GM18861 (cell line): ENCODE measurements at regions not wholly inside any gene's neighbourhood (a gene's known extent, or its start where the extent isn't known, plus 50 kb on each side); places are given as distances from the start of the nearest gene placed in this dataset.
"Not testable (repeated sequence)": the region's sequence is repeated elsewhere in the genome, so short reads cannot be mapped to it uniquely, and the experiment has no call there.

ENCODE experiments used
- ATAC-seq: cut with Tn5 transposase; IDR thresholded peaks from one replicate; pipeline ENCODE4 v1.9.1; 2021; ENCODE audit not compliant: unreplicated experiment

GRCh38 chr4:107562316-107562715 lies 157.7 kb downstream of the PAPSS1 start:
- no peak for ATAC-seq

DNA sequence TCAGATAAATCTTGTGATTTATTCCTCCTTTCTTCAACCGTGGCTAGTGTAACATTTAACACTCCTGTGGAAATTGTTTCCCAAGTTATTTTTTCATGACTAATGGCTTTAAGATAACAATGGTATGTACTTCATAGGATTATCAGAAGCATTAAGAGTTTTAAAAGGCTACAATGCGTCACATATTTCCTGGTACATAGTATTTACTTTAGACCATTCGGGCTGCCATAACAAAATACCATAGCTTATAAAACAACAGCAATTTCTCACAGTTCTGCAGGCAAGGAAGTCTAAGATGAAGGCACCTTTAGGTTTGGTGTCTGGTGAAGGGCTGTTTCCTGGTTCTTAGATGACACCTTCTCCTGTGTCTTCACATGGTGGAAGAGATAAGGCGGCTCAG lies 158.6 kb downstream of the PAPSS1 start:
- ATAC-seq: no peak

DNA sequence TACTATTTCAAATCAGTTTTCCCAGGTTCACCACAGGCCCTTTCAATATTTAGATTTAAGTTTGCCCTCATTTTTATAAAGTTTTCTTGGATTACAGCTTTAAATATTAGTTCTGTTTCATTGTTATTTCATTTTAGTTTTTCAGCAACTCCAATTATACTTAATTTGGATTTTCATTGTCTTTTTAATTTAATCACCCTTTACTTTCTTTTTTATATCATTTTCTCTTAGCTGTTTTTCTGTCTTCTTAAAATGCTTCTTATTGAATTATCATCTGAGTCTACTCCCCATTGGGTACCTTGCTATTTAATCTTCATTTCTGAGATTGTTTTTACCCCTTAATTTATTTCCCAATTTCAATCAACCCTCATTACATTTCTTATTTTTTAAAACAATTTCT lies 160.4 kb downstream of the PAPSS1 start:
- no peak for ATAC-seq

GRCh38 chr4:107552306-107552705 lies 167.7 kb downstream of the PAPSS1 start:
- no peak for ATAC-seq

DNA sequence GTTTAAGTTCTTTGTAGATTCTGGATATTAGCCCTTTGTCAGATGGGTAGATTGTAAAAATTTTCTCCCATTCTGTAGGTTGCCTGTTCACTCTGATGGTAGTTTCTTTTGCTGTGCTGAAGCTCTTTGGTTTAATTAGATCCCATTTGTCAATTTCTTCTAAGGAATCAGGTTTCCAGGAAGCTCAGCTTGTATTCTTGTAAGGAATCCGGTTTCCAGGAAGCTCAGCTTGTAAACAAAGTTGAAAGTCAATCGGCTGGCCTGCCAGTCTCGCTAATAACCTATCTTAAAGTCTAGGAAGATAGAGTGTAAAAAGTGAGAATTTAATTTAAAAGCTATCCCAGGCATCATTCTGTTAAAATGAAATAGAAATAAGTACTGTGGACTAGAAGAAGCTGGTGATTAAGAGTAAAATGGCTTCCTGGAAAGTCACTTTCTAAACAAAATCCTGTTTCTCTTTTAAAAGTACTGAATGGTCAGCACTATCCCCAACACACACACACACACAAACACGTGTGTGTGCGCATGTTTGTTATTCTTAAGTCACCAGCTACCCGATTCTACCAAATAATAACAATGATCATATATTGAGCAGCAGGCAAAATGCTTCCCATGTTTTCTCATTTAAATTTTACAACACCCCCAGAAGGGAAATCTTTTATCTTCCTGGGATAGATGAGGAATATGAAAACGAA lies 171.7 kb downstream of the PAPSS1 start:
- no peak for ATAC-seq

DNA sequence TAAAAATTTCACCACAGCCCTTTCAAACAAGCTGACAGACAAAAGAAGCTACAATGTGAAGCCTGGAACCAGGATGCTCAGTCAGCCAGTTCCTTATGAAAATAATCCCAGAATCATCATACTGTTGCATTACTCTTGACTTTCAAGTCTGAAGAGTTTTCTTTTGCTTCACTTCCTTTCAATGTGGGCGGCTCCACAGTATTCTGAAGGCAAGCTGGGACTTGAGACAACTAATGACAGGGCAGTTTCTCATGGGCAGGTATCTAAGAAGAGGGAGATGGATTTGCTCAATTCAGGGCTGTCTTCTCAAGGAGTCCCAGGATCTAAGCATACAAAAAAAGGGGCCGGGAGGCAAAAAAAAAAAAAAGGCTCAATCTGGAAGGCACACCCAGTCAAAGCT lies 173.4 kb downstream of the PAPSS1 start:
- ATAC-seq: no peak

DNA sequence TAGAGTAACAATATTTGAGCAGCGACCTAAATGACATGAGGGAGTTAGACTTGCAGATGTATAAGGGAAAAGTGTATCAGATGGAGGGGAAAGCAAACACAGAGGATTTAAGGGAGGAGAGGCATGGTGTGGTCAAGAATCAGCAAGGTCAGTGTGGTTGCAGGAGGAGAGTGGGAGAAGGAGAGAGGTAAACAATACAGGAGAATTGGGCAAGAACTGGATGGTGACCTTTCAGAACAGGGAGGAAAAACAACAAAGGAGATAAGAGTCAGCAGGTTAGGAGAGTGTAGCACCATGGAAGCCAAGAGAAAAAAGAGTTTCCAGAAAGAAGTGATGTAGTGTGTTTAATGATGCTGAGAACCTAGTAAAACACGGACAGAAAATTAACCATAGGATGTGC lies 178.5 kb downstream of the PAPSS1 start:
- ATAC-seq: no peak

GRCh38 chr4:107531927-107532326 lies 188.1 kb downstream of the PAPSS1 start:
- ATAC-seq: no peak

DNA sequence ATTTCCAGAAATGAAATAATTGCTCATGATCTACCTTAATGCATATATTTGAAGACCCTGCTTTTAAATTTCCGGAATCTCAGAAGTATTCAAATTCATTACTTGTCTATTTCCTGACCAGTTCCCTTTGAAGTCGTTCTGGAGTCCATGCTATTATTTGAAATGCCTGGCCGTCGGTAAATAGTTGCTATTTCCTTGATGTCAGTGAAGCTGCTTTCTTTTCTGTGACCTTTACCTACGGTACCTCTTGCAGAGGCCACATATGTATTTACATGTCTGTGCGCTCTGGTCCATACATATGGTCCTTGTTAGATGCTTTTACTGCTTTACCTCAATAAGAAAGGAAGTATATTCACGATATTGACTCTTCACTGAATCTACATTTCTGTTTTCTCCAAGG lies 199.7 kb downstream of the PAPSS1 start:
- ATAC-seq: no peak

- ATAC-seq: no peak
Observed at GRCh38 chr4:107519053-107519452, 201.0 kb downstream of the PAPSS1 start.

- ATAC-seq: no peak
Observed at GRCh38 chr4:107518076-107518475, 202.0 kb downstream of the PAPSS1 start.

DNA sequence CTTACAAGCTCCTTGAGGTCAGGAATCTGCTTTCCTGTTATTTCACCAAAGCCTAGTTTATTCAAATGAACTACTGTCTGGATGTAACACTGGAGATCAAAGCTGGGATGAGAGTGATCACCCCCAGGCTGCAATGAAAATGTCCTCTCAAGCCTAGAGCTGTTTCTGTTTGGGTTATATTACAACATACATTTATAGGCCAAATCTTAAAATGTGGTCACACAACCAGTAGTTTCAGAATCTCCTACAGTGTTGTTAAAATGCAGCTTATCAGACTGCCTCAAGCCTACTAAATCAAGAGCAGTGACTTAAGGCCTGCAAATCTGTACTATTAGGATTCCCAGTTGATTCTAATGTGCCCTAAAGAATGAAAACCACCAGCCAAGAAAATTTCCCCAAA lies 207.5 kb downstream of the PAPSS1 start:
- no peak for ATAC-seq

- ATAC-seq: no peak
Observed at GRCh38 chr4:107509615-107510014, 210.4 kb downstream of the PAPSS1 start.

DNA sequence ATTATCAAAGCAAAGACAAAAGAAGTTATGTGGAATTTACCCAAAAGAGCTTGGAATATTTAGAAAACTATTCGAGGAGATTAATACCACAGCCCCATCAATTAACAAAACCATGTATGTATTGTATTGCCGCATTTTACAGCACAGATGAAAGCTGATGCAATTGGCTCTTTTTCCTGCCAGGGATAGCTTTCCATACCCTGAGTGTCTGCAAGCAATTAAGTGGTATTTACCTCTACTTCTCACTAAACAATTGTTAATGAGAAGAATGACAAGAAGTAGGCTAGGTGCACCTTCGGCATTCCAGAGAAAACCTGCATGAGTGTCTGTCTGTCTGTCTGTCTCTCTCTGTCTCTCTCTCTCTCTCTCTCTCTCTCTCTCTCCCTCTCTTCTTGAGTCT lies 219.5 kb downstream of the PAPSS1 start:
- ATAC-seq: no peak

DNA sequence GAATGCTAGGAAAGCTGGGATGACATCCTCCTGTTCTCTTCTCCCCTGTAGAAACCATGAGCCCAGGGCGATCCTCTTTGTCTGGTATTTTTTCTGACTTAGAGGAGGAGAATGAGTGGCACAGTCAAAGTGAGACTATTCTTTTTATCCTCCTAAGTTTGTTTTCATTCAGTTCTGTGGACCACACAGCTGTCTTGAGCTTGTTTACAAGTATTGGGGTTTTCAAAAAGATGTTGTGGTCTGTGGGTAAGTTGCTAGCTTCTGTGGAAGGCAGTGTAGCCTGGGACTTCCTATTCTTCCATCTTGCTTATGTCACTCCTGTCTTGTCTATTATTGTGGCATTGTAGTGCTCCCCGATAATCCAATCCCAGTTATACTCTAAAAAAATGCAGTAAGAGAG lies 223.0 kb downstream of the PAPSS1 start:
- ATAC-seq: no peak

GRCh38 chr4:107492566-107492965 lies 227.5 kb downstream of the PAPSS1 start:
- no peak for ATAC-seq

- ATAC-seq: no peak
Observed at GRCh38 chr4:107490116-107490515, 229.9 kb downstream of the PAPSS1 start.

GRCh38 chr4:107483621-107484020 lies 236.4 kb downstream of the PAPSS1 start:
- not testable (repeated sequence) for ATAC-seq

- no peak for ATAC-seq
Observed at GRCh38 chr4:107482546-107482945, 237.5 kb downstream of the PAPSS1 start.

DNA sequence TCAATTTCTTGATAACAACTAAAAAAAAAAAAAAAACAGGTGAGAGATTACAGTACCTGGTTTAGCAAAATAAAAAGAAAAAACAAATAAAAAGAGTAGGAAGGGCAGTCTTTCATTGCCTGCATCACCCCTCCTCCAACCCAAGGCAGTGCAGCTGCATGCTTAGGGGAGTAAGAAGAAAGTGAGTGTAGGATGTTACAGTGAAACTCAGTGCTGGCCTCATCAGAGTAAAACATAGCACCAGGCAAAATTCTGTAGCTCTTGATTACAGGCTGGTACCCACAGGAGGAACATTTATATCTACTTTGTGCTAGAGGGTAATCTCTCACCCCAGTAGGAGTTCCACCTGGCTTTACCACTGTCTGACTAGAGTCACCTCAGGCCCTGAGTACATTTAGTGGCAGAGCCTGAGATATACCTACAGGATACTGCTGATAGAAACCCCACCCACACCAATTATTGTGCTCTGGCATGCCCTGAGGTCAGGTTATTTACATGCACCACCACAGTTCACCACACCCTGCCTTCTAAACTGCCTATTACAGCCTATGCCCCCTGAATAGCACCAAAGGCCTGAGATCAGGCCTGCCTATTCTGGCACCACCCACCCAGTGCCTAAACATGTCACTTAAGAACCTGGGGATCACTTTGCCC lies 241.6 kb downstream of the PAPSS1 start:
- no peak for ATAC-seq

GRCh38 chr4:107473126-107473525 lies 246.9 kb downstream of the PAPSS1 start:
- ATAC-seq: no peak

GRCh38 chr4:107472265-107472948 lies 247.6 kb downstream of the PAPSS1 start:
- no peak for ATAC-seq
